Sigmoid colon (tissue), 4 donors: ENCODE measurements at regions not wholly inside any gene's neighbourhood (a gene's known extent, or its start where the extent isn't known, plus 50 kb on each side); places are given as distances from the start of the nearest gene placed in this dataset.

Experiments
- EP300 ChIP-seq, 4 donors: sonication (generic); formaldehyde crosslinking; IDR thresholded peaks; one replicate each; pipeline ENCODE4 v1.6.1; 2017; ENCODE audit warnings: antibody characterized with exemption in 4 of 4
- POLR2A ChIP-seq, 2 donors: fragments of 450-650 bp; IDR thresholded peaks; one replicate each; pipeline ENCODE4 v1.6.1; 2016; ENCODE audit warnings: antibody characterized with exemption in 2 of 2, mild to moderate bottlenecking in 2 of 2, moderate library complexity in 2 of 2
- TF ChIP-seq, protein P1 (sequence below), 4 experiments: fragments of 450-650 bp in 3 of 4; fragments of 200-600 bp in 1 of 4; IDR thresholded peaks; one replicate each; pipeline ENCODE4 v1.5.1; 2016 to 2019; ENCODE audit warnings: antibody characterized with exemption in 4 of 4, mild to moderate bottlenecking in 3 of 4, moderate library complexity in 2 of 4

DNA sequence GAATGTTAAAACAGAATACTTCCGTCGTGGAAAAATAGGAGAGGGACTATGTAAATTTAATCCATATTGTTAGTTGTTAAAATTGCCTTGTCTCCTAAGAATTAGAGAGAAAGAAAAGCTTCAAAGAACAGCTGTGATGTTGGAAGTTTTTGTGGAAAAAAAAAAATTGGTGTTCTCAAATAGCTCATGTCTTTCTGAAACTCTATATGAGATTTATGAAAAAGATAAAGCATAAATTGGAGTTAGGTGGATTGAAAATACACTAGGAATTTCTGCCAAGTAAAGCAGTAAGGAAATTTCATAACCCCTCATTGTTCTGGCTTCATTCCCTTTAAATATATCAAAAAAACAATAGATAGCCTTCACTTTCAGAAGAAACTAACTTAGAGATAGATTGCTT is 274.0 kb upstream of the ADAMTS5 start:
- TF ChIP-seq POLR2A (IDR thresholded peaks at IDR 0.05) (no peak), EP300 (IDR thresholded peaks at IDR 0.05) (no peak)
- TF ChIP-seq, protein P1, sequence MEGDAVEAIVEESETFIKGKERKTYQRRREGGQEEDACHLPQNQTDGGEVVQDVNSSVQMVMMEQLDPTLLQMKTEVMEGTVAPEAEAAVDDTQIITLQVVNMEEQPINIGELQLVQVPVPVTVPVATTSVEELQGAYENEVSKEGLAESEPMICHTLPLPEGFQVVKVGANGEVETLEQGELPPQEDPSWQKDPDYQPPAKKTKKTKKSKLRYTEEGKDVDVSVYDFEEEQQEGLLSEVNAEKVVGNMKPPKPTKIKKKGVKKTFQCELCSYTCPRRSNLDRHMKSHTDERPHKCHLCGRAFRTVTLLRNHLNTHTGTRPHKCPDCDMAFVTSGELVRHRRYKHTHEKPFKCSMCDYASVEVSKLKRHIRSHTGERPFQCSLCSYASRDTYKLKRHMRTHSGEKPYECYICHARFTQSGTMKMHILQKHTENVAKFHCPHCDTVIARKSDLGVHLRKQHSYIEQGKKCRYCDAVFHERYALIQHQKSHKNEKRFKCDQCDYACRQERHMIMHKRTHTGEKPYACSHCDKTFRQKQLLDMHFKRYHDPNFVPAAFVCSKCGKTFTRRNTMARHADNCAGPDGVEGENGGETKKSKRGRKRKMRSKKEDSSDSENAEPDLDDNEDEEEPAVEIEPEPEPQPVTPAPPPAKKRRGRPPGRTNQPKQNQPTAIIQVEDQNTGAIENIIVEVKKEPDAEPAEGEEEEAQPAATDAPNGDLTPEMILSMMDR (IDR thresholded peaks at IDR 0.05): no peak
